Loucy (cell line): ENCODE measurements at regions not wholly inside any gene's neighbourhood (a gene's known extent, or its start where the extent isn't known, plus 50 kb on each side); places are given as distances from the start of the nearest gene placed in this dataset.

ENCODE experiments used
- H2AFZ ChIP-seq: fragments of 200-600 bp; sonication (generic); 2 replicates; pipeline ENCODE4 v1.6.0; 2016; ENCODE audit warnings: antibody characterized with exemption, mild to moderate bottlenecking, low read length, moderate library complexity
- H3F3A ChIP-seq: fragments of 200-600 bp; 2 replicates; pipeline ENCODE4 v1.6.0; 2016; ENCODE audit warnings: antibody characterized with exemption, low read depth, mild to moderate bottlenecking
- H3K27me3 ChIP-seq: fragments of 200-600 bp; sonication (generic); 2 replicates; pipeline ENCODE4 v1.6.1; 2014; ENCODE audit warnings: low read length, mild to moderate bottlenecking; ENCODE audit not compliant: insufficient read depth, poor library complexity, severe bottlenecking
- H3K36me3 ChIP-seq: fragments of 200-600 bp; sonication (generic); 2 replicates; pipeline ENCODE4 v1.6.1; 2016; ENCODE audit warnings: low read length; ENCODE audit not compliant: insufficient read depth
- H3K4me1 ChIP-seq: fragments of 200-600 bp; sonication (generic); 2 replicates; pipeline ENCODE4 v1.5.1; 2014; ENCODE audit warnings: low read length, mild to moderate bottlenecking; ENCODE audit not compliant: insufficient read depth, poor library complexity, severe bottlenecking
- H3K4me2 ChIP-seq: fragments of 200-600 bp; sonication (generic); 2 replicates; pipeline ENCODE4 v1.6.0; 2014; ENCODE audit warnings: antibody characterized with exemption, low read length, low read depth, mild to moderate bottlenecking; ENCODE audit not compliant: poor library complexity, severe bottlenecking
- H3K4me3 ChIP-seq: fragments of 200-600 bp; sonication (generic); 2 replicates; pipeline ENCODE4 v1.5.1; 2014; ENCODE audit warnings: low read length, mild to moderate bottlenecking, mixed read lengths; ENCODE audit not compliant: poor library complexity, severe bottlenecking
- H3K79me2 ChIP-seq: fragments of 200-600 bp; sonication (generic); 2 replicates; pipeline ENCODE4 v1.6.1; 2014; ENCODE audit warnings: low read length; ENCODE audit not compliant: insufficient read depth
- H3K9ac ChIP-seq: fragments of 200-600 bp; sonication (generic); 2 replicates; pipeline ENCODE4 v1.6.0; 2014; ENCODE audit warnings: mild to moderate bottlenecking, low read depth, low read length, moderate library complexity; ENCODE audit not compliant: poor library complexity, severe bottlenecking
- H3K9me2 ChIP-seq: fragments of 200-600 bp; sonication (generic); replicated peaks from 2 replicates; pipeline ENCODE4 v1.6.1; 2016; ENCODE audit warnings: low read depth, low read length, mixed read lengths
- H3K9me3 ChIP-seq: fragments of 200-600 bp; sonication (generic); 2 replicates; pipeline ENCODE4 v1.6.1; 2014; ENCODE audit warnings: mild to moderate bottlenecking, antibody characterized with exemption, low read length, low read depth; ENCODE audit not compliant: insufficient read depth
- H4K20me1 ChIP-seq: fragments of 200-600 bp; sonication (generic); 2 replicates; pipeline ENCODE4 v1.6.0; 2014; ENCODE audit warnings: antibody characterized with exemption, low read length, mild to moderate bottlenecking; ENCODE audit not compliant: insufficient read depth, poor library complexity, severe bottlenecking
- CTCF ChIP-seq: fragments of 200-600 bp; sonication (generic); conservative IDR thresholded peaks from 2 replicates; pipeline ENCODE4 v1.5.1; 2014; ENCODE audit warnings: mild to moderate bottlenecking, antibody characterized with exemption, low read length
- EZH2phosphoT487 ChIP-seq: fragments of 200-600 bp; IDR thresholded peaks from 2 replicates; pipeline ENCODE4 v1.6.1; 2018; ENCODE audit warnings: antibody characterized with exemption, mild to moderate bottlenecking, moderate library complexity, borderline replicate concordance

- H3K79me2 ChIP-seq, result no peaks in the 10 kb centered on the region
- H3K4me3 ChIP-seq, result no peak overlapping the region
- TF ChIP-seq CTCF, result no peak
- no peak for TF ChIP-seq EZH2phosphoT487
- no peak overlapping the region for H2AFZ ChIP-seq
- no peaks in the 10 kb centered on the region for H3K36me3 ChIP-seq
- H3K4me1 ChIP-seq, result no peaks in the 10 kb centered on the region
- H4K20me1 ChIP-seq, result no peaks in the 10 kb centered on the region
- no peaks in the 10 kb centered on the region for H3F3A ChIP-seq
- no peaks in the 10 kb centered on the region for H3K9me2 ChIP-seq
- H3K9me3 ChIP-seq, result no peaks in the 10 kb centered on the region
- no peak overlapping the region for H3K9ac ChIP-seq
- H3K4me2 ChIP-seq, result no peak overlapping the region
- no peaks in the 10 kb centered on the region for H3K27me3 ChIP-seq
Measured at GRCh38 chr4:58809366-58809765, 1699.2 kb upstream of the IGFBP7 start.

- Histone ChIP-seq H4K20me1 (no peaks in the 10 kb centered on the region), H3F3A (no peaks in the 10 kb centered on the region), H3K4me3 (no peak overlapping the region), H2AFZ (no peak overlapping the region), H3K9me2 (no peaks in the 10 kb centered on the region), H3K4me2 (no peak overlapping the region), H3K79me2 (no peaks in the 10 kb centered on the region), H3K4me1 (no peaks in the 10 kb centered on the region), H3K27me3 (no peaks in the 10 kb centered on the region), H3K9me3 (no peaks in the 10 kb centered on the region), H3K36me3 (no peaks in the 10 kb centered on the region), H3K9ac (no peak overlapping the region)
- TF ChIP-seq EZH2phosphoT487, result no peak
- no peak for TF ChIP-seq CTCF
Measured at GRCh38 chr4:58808817-58809216, 1698.6 kb upstream of the IGFBP7 start.

- H3K27me3 ChIP-seq, result no peaks in the 10 kb centered on the region
- H3K9me3 ChIP-seq, result no peaks in the 10 kb centered on the region
- no peaks in the 10 kb centered on the region for H4K20me1 ChIP-seq
- H3K4me3 ChIP-seq, result no peak overlapping the region
- no peaks in the 10 kb centered on the region for H3K4me1 ChIP-seq
- no peaks in the 10 kb centered on the region for H3F3A ChIP-seq
- no peak overlapping the region for H3K9ac ChIP-seq
- no peak overlapping the region for H2AFZ ChIP-seq
- no peak for TF ChIP-seq EZH2phosphoT487
- no peak for TF ChIP-seq CTCF
- no peaks in the 10 kb centered on the region for H3K9me2 ChIP-seq
- no peaks in the 10 kb centered on the region for H3K79me2 ChIP-seq
- H3K4me2 ChIP-seq, result no peak overlapping the region
- H3K36me3 ChIP-seq, result no peaks in the 10 kb centered on the region
Measured at GRCh38 chr4:58807843-58808615, 1697.8 kb upstream of the IGFBP7 start.
